Transverse colon (tissue), 4 donors: ENCODE measurements at regions not wholly inside any gene's neighbourhood (a gene's known extent, or its start where the extent isn't known, plus 50 kb on each side); places are given as distances from the start of the nearest gene placed in this dataset.

ENCODE experiments used
- CTCF ChIP-seq, 5 experiments: fragments of 200-600 bp in 3 of 5; fragments of 450-650 bp in 2 of 5; sonication (generic) in 3 of 5; IDR thresholded peaks; 1 replicate in 2 of 5; 2 replicates in 3 of 5; pipeline ENCODE4 v1.5.1; 2016 to 2017; ENCODE audit warnings: antibody characterized with exemption in 5 of 5, inconsistent platforms in 3 of 5, mild to moderate bottlenecking in 2 of 5, moderate library complexity in 1 of 5
- POLR2A ChIP-seq: fragments of 450-650 bp; IDR thresholded peaks from one replicate; pipeline ENCODE4 v1.6.1; 2016; ENCODE audit warnings: antibody characterized with exemption, mild to moderate bottlenecking, moderate library complexity
- POLR2AphosphoS5 ChIP-seq, 3 donors: sonication (generic); formaldehyde crosslinking; IDR thresholded peaks; one replicate each; pipeline ENCODE4 v1.6.1; 2016; ENCODE audit warnings: antibody characterized with exemption in 3 of 3

- TF ChIP-seq CTCF (IDR thresholded peaks at IDR 0.05) (no peak), POLR2A (no peak), POLR2AphosphoS5 (IDR thresholded peaks at IDR 0.05) (no peak)
Observed at GRCh38 chr15:36371509-36371908, 207.9 kb upstream of the CDIN1 start.
